SK-N-SH treated with all-trans-retinoic acid at 6 μM for 48 hours (cell line): ENCODE measurements at regions not wholly inside any gene's neighbourhood (a gene's known extent, or its start where the extent isn't known, plus 50 kb on each side); places are given as distances from the start of the nearest gene placed in this dataset.

Source experiments
- ATAC-seq: fragments of 200-7000 bp; cut with Tn5 transposase; 3 replicates; pipeline ENCODE4 v1.9.1; 2020; ENCODE audit warnings: mild to moderate bottlenecking, moderate library complexity
- ARNTL ChIP-seq: fragments of 450-650 bp; formaldehyde crosslinking; IDR thresholded peaks from 2 replicates; pipeline ENCODE4 v1.5.0; 2020; ENCODE audit warnings: low read depth, mild to moderate bottlenecking, moderate library complexity, borderline replicate concordance
- BACH2 ChIP-seq: fragments of 250-450 bp; sonication (Bioruptor Pico); IDR thresholded peaks from 2 replicates; pipeline ENCODE4 v1.9.0; 2021; ENCODE audit warnings: mild to moderate bottlenecking, borderline replicate concordance
- CSDC2 ChIP-seq: fragments of 250-450 bp; sonication (Bioruptor Pico); IDR thresholded peaks from 2 replicates; pipeline ENCODE4 v1.5.0; 2020; ENCODE audit warnings: mild to moderate bottlenecking, moderate library complexity
- CSRNP3 ChIP-seq: fragments of 250-450 bp; sonication (Bioruptor Pico); IDR thresholded peaks from 2 replicates; pipeline ENCODE4 v1.5.1; 2021; ENCODE audit warnings: mild to moderate bottlenecking, moderate library complexity
- ESRRG ChIP-seq: fragments of 250-450 bp; sonication (Bioruptor Pico); IDR thresholded peaks from 2 replicates; pipeline ENCODE4 v1.6.1; 2021; ENCODE audit warnings: mild to moderate bottlenecking
- GLIS3 ChIP-seq: fragments of 250-450 bp; sonication (Bioruptor Pico); IDR thresholded peaks from 2 replicates; pipeline ENCODE4 v1.5.0; 2020; ENCODE audit warnings: mild to moderate bottlenecking, moderate library complexity
- OSR1 ChIP-seq: fragments of 250-450 bp; sonication (Bioruptor Pico); IDR thresholded peaks from 2 replicates; pipeline ENCODE4 v1.8.0; 2022; ENCODE audit warnings: moderate library complexity, mild to moderate bottlenecking, inconsistent platforms
- PATZ1 ChIP-seq: fragments of 250-450 bp; sonication (Bioruptor Pico); IDR thresholded peaks from 2 replicates; pipeline ENCODE4 v1.8.0; 2020; ENCODE audit warnings: mild to moderate bottlenecking, moderate library complexity, borderline replicate concordance
- RARB ChIP-seq: fragments of 250-450 bp; sonication (Bioruptor Pico); IDR thresholded peaks from 2 replicates; pipeline ENCODE4 v1.8.0; 2021; ENCODE audit warnings: mild to moderate bottlenecking, moderate library complexity
- SNAI2 ChIP-seq: fragments of 250-450 bp; sonication (Bioruptor Pico); IDR thresholded peaks from 2 replicates; pipeline ENCODE4 v1.5.0; 2020; ENCODE audit warnings: mild to moderate bottlenecking, moderate library complexity
- TCF4 ChIP-seq: fragments of 250-450 bp; sonication (Bioruptor Pico); IDR thresholded peaks from 2 replicates; pipeline ENCODE4 v1.8.0; 2021; ENCODE audit warnings: mild to moderate bottlenecking, moderate library complexity, borderline replicate concordance
- TOX ChIP-seq: fragments of 250-450 bp; sonication (Bioruptor Pico); IDR thresholded peaks from 2 replicates; pipeline ENCODE4 v1.8.0; 2021; ENCODE audit warnings: mild to moderate bottlenecking, moderate library complexity, borderline replicate concordance
- TSHZ2 ChIP-seq: fragments of 250-450 bp; sonication (Bioruptor Pico); IDR thresholded peaks from 2 replicates; pipeline ENCODE4 v1.5.0; 2020; ENCODE audit warnings: mild to moderate bottlenecking, moderate library complexity
- ZC3H10 ChIP-seq: fragments of 250-450 bp; sonication (Bioruptor Pico); IDR thresholded peaks from 2 replicates; pipeline ENCODE4 v1.5.1; 2021; ENCODE audit warnings: mild to moderate bottlenecking, moderate library complexity
- ZFP3 ChIP-seq: fragments of 250-450 bp; sonication (Bioruptor Pico); IDR thresholded peaks from 2 replicates; pipeline ENCODE4 v1.5.0; 2020; ENCODE audit warnings: mild to moderate bottlenecking, moderate library complexity
- ZFP30 ChIP-seq: fragments of 450-650 bp; formaldehyde crosslinking; IDR thresholded peaks from 2 replicates; pipeline ENCODE4 v1.5.0; 2022; ENCODE audit warnings: mild to moderate bottlenecking, moderate library complexity
- ZNF565 ChIP-seq: fragments of 450-650 bp; formaldehyde crosslinking; conservative IDR thresholded peaks from 2 replicates; pipeline ENCODE4 v1.5.0; 2020; ENCODE audit warnings: low read depth, mild to moderate bottlenecking, moderate library complexity
- ZNF70 ChIP-seq: fragments of 450-650 bp; formaldehyde crosslinking; IDR thresholded peaks from 2 replicates; pipeline ENCODE4 v1.5.0; 2020; ENCODE audit warnings: mild to moderate bottlenecking, moderate library complexity
- TF ChIP-seq, protein P1 (sequence below): fragments of 250-450 bp; sonication (Bioruptor Pico); IDR thresholded peaks from 2 replicates; pipeline ENCODE4 v1.8.0; 2021; ENCODE audit warnings: low read depth, mild to moderate bottlenecking, moderate library complexity, borderline replicate concordance
- TF ChIP-seq, protein P2 (sequence below): fragments of 250-450 bp; sonication (Bioruptor Pico); IDR thresholded peaks from 2 replicates; pipeline ENCODE4 v1.5.1; 2020; ENCODE audit warnings: low read depth, mild to moderate bottlenecking, moderate library complexity

DNA sequence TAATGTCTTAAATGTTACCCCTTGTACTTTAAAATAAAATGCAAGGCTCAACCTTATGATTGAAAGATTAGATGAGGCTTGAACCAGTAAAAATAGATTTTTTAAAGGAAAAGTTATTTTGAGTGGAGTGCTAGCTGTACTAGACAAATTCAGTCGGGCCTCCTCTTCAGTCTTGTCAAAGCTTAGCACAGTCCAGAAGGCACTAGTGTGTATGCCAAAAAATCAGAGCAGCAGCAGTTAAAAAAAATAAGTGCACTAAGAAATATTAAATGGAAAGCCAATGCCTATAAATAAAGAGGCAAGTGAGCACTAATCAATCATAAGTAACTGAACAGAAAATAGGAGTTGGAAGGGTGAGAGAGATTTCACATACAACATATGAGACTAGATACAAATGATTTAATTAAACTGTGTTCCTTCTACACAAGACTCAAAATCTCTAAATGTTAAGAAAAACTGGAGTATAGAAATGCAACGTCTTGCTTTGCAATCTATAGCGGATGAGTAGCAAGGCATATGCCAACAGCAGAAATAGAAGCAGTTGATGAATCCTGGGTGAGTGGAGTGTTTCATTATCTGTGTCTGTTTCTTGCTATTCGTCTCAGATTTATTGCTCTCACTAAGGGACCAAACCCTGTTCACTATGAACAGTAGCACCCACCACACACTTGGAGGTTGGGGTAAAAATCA, 172.1 kb downstream of the ETNK1 start:
- TF ChIP-seq, protein P1, sequence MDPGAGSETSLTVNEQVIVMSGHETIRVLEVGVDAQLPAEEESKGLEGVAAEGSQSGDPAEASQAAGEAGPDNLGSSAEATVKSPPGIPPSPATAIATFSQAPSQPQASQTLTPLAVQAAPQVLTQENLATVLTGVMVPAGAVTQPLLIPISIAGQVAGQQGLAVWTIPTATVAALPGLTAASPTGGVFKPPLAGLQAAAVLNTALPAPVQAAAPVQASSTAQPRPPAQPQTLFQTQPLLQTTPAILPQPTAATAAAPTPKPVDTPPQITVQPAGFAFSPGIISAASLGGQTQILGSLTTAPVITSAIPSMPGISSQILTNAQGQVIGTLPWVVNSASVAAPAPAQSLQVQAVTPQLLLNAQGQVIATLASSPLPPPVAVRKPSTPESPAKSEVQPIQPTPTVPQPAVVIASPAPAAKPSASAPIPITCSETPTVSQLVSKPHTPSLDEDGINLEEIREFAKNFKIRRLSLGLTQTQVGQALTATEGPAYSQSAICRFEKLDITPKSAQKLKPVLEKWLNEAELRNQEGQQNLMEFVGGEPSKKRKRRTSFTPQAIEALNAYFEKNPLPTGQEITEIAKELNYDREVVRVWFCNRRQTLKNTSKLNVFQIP (CRISPR knock-in tag): no peak
- no peak for TF ChIP-seq GLIS3 (CRISPR knock-in tag)
- TF ChIP-seq, protein P2, sequence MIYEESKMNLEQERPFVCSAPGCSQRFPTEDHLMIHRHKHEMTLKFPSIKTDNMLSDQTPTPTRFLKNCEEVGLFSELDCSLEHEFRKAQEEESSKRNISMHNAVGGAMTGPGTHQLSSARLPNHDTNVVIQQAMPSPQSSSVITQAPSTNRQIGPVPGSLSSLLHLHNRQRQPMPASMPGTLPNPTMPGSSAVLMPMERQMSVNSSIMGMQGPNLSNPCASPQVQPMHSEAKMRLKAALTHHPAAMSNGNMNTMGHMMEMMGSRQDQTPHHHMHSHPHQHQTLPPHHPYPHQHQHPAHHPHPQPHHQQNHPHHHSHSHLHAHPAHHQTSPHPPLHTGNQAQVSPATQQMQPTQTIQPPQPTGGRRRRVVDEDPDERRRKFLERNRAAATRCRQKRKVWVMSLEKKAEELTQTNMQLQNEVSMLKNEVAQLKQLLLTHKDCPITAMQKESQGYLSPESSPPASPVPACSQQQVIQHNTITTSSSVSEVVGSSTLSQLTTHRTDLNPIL (CRISPR knock-in tag): no peak
- TF ChIP-seq CSDC2 (CRISPR knock-in tag): no peak
- no peak for TF ChIP-seq ZC3H10 (CRISPR knock-in tag)
- ATAC-seq: no peak

DNA sequence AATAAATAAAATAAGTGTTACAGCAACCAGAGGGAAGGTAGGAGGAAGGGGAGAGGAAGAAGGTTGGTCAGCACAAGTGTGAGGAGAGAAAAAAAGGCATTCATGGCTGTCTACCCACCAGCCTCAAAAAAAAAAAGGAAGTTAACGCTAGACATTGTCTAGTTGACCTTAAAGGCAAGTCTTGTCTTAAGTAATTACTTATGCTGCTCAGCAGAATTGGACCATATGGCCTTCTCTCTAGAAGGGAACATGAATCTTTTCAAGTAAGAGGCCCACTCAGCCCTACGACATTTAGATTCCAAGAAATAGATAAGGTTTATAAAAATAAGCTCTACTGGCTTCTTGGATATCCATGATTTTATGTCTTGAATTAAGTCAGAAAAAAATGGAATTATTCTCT, 172.7 kb downstream of the ETNK1 start:
- TF ChIP-seq PATZ1 (CRISPR knock-in tag) (no peak), OSR1 (CRISPR knock-in tag) (no peak), TSHZ2 (CRISPR knock-in tag) (no peak), CSDC2 (CRISPR knock-in tag) (no peak), TCF4 (CRISPR knock-in tag) (no peak), RARB (no peak), ZFP30 (CRISPR knock-in tag) (no peak), ESRRG (no peak), BACH2 (CRISPR knock-in tag) (no peak), GLIS3 (CRISPR knock-in tag) (no peak), CSRNP3 (CRISPR knock-in tag) (no peak), ZC3H10 (CRISPR knock-in tag) (no peak), ZNF70 (CRISPR knock-in tag) (no peak), SNAI2 (CRISPR knock-in tag) (no peak), ARNTL (no peak), ZNF565 (CRISPR knock-in tag) (no peak), TOX (CRISPR knock-in tag) (no peak), ZFP3 (CRISPR knock-in tag) (no peak)
- TF ChIP-seq, protein P1 (CRISPR knock-in tag): no peak
- ATAC-seq: no peak
